Muscle of leg (tissue), 3 donors: ENCODE measurements at regions not wholly inside any gene's neighbourhood (a gene's known extent, or its start where the extent isn't known, plus 50 kb on each side); places are given as distances from the start of the nearest gene placed in this dataset.
"Not testable (repeated sequence)": the region's sequence is repeated elsewhere in the genome, so short reads cannot be mapped to it uniquely, and the experiment has no call there.

ENCODE experiments used
- DNase-seq: peaks from one replicate; pipeline ENCODE4 v3.0.0; 2013
- H3K27ac ChIP-seq: one replicate; pipeline ENCODE4 v1.5.1; 2013; ENCODE audit warnings: mild to moderate bottlenecking, low read length, control low read depth
- H3K27me3 ChIP-seq: one replicate; pipeline ENCODE4 v1.6.1; 2013; ENCODE audit warnings: low read length; ENCODE audit not compliant: control insufficient read depth, insufficient read depth
- H3K36me3 ChIP-seq: one replicate; pipeline ENCODE4 v1.6.1; 2013; ENCODE audit warnings: low read length; ENCODE audit not compliant: control insufficient read depth, insufficient read depth
- H3K4me1 ChIP-seq: one replicate; pipeline ENCODE4 v1.6.1; 2013; ENCODE audit warnings: low read length; ENCODE audit not compliant: control insufficient read depth, insufficient read depth
- H3K4me3 ChIP-seq: one replicate; pipeline ENCODE4 v1.5.1; 2013; ENCODE audit warnings: low read length, control low read depth
- H3K9me3 ChIP-seq: replicated peaks from 2 replicates; pipeline ENCODE4 v1.6.1; 2013; ENCODE audit warnings: low read depth, low read length; ENCODE audit not compliant: control insufficient read depth
- WGBS: methylation state at CpG from one replicate; pipeline ENCODE4 v1.1.5; 2013; ENCODE audit warnings: missing lambda C conversion rate; ENCODE audit not compliant: insufficient coverage; 5-methylcytosine and 5-hydroxymethylcytosine counted together

DNA sequence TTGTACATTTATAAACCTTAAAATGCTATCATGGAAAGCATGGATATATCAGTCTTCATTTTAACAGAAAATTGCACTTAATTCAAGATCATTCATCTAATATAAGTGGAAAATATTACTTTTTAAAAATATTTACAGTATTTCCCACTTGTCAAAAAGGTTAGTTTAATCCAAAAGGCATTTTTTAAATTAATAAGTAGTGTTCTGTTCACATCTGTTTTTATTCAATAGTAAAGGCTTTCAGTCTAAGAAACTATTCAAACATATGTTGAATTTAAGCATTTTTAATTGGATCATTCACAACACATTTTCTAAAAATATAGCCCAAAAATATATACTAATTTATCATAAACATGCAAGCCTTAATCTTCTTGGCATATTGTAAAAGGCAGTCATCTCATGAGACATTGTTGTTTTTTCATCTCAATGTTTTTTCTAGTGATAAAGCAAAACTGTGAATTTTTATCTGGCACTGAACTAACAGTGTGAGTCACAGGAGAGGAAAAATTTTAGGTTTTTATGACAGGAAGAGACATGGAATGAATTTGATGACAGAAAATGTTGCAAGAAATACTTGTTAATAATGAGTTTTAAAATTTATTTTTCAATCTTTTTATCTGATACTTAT, 1642.5 kb upstream of the TMEFF2 start:
- H3K4me1 ChIP-seq = no peaks in the 10 kb centered on the region
- H3K36me3 ChIP-seq = no peaks in the 10 kb centered on the region
- no peak overlapping the region for H3K27ac ChIP-seq
- no peaks in the 10 kb centered on the region for H3K9me3 ChIP-seq
- H3K4me3 ChIP-seq = no peak overlapping the region
- DNase-seq = peak; percentile 74
- H3K27me3 ChIP-seq = no peaks in the 10 kb centered on the region

- H3K36me3 ChIP-seq, H3K4me1 ChIP-seq, H3K27me3 ChIP-seq, H3K4me3 ChIP-seq, H3K27ac ChIP-seq, H3K9me3 ChIP-seq: not testable (repeated sequence)
- DNase-seq = peak; percentile 7
- WGBS = 84% methylated on average over 12 of the region's 15 CpGs
Observed at GRCh38 chr2:193836424-193837006, 1641.8 kb upstream of the TMEFF2 start.

- WGBS = no CpG with 5 or more reads among the region's 2 CpGs
- not testable (repeated sequence) for H3K27ac ChIP-seq, H3K4me3 ChIP-seq, H3K4me1 ChIP-seq, H3K9me3 ChIP-seq, H3K36me3 ChIP-seq, DNase-seq, H3K27me3 ChIP-seq
Observed at GRCh38 chr2:193833895-193834294, 1639.2 kb upstream of the TMEFF2 start.

GRCh38 chr2:193824474-193824873, 1629.7 kb upstream of the TMEFF2 start:
- no peak overlapping the region for H3K4me3 ChIP-seq
- no peaks in the 10 kb centered on the region for H3K36me3 ChIP-seq
- H3K4me1 ChIP-seq = no peaks in the 10 kb centered on the region
- WGBS = no CpG with 5 or more reads among the region's 1 CpG
- H3K27ac ChIP-seq = no peak overlapping the region
- H3K9me3 ChIP-seq = peaks cover 13% of the 10 kb centered on the region
- no peak for DNase-seq
- H3K27me3 ChIP-seq = no peaks in the 10 kb centered on the region

DNA sequence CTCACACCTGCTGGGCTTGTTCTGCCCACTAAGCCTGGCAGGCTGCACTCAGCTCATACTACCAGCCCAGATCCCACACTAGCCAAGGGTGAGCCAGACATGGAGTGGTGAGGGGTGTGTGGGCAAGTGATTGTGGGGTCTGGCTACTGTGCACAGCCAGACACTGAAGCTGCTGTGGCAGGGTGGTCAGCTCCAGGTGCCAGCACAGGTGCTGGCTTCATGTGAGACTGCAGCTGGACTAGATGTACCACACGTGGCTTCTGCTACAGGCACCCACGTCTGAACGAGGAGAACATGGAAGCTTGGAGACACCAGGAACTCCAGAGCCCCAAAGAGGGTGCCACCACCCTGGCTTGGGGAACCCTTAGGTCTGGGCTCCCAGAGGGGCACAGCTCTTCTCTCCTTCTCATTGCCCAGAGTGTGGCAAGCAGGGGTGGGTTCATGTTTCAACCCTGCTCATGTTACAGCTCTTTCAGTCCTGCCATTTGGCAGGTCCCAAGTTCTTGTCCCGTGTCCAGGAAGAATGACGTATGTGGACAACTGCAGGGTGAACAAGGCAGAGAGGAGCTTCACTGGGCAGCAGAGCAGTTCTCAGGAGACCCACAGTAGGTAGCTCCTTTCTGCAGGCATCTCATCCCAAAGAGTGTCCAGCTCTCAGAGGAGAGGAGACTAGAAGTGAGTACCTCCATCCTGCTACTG, 1624.2 kb upstream of the TMEFF2 start:
- DNase-seq = peak; percentile 23
- no peaks in the 10 kb centered on the region for H3K36me3 ChIP-seq
- 79% methylated on average over 3 of the region's 5 CpGs for WGBS

DNA sequence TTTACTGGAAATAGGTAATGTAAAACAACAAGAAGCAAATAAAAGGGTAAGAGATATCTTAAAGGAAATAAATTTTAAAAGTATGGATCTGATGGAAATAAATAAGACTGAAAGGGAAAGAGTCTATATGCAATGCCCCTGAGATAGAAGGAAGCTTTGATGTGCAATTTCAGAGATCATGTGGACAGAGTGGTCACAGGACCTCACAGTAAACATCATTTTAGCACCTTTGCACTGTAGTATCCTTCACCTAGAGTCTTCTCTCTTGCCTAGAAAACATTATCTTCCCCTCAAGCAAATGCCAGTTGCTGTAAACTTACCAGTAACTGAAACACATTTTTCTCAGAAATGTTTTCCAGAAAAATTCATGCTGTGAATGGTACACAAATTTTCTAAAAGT, 1621.3 kb upstream of the TMEFF2 start:
- H3K9me3 ChIP-seq = peaks cover 8% of the 10 kb centered on the region
- H3K4me1 ChIP-seq = peaks cover 2% of the 10 kb centered on the region
- no peaks in the 10 kb centered on the region for H3K36me3 ChIP-seq
- no peak for DNase-seq
- H3K4me3 ChIP-seq = no peak overlapping the region
- H3K27me3 ChIP-seq = no peaks in the 10 kb centered on the region
- no peak overlapping the region for H3K27ac ChIP-seq

More for the DNA sequence above, 1624.2 kb upstream of the TMEFF2 start:
- Histone ChIP-seq H3K4me1 (peaks cover 2% of the 10 kb centered on the region), H3K9me3 (peaks cover 17% of the 10 kb centered on the region), H3K27me3 (no peaks in the 10 kb centered on the region), H3K27ac (no peak overlapping the region), H3K4me3 (no peak overlapping the region)

GRCh38 chr2:193810533-193810932, 1615.8 kb upstream of the TMEFF2 start:
- Histone ChIP-seq H3K4me3 (no peak overlapping the region), H3K4me1 (no peaks in the 10 kb centered on the region), H3K36me3 (no peaks in the 10 kb centered on the region), H3K27me3 (no peaks in the 10 kb centered on the region), H3K27ac (no peak overlapping the region), H3K9me3 (no peaks in the 10 kb centered on the region)
- WGBS = no CpG with 5 or more reads among the region's 3 CpGs
- DNase-seq = no peak

DNA sequence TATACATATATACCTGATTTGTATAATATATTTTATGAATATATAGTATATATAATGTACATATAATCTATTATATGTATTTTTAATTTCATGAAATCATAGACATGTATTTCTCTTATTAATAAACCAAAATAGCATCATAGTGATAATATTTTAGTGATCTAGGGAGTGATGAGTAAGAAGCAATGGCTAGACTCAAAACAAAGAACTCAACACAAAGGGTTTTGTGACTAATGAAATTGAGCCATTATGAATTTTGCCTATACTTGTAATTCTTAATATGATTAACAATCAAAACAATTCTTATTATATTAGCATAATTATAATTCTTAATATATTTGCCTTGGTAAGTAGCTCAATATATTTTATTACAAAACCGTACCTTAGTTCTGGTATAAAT, 1614.1 kb upstream of the TMEFF2 start:
- Histone ChIP-seq H3K4me3 (no peak overlapping the region), H3K36me3 (no peaks in the 10 kb centered on the region), H3K27ac (no peak overlapping the region), H3K9me3 (no peaks in the 10 kb centered on the region), H3K4me1 (no peaks in the 10 kb centered on the region), H3K27me3 (no peaks in the 10 kb centered on the region)
- WGBS = no CpG with 5 or more reads among the region's 1 CpG
- no peak for DNase-seq

DNA sequence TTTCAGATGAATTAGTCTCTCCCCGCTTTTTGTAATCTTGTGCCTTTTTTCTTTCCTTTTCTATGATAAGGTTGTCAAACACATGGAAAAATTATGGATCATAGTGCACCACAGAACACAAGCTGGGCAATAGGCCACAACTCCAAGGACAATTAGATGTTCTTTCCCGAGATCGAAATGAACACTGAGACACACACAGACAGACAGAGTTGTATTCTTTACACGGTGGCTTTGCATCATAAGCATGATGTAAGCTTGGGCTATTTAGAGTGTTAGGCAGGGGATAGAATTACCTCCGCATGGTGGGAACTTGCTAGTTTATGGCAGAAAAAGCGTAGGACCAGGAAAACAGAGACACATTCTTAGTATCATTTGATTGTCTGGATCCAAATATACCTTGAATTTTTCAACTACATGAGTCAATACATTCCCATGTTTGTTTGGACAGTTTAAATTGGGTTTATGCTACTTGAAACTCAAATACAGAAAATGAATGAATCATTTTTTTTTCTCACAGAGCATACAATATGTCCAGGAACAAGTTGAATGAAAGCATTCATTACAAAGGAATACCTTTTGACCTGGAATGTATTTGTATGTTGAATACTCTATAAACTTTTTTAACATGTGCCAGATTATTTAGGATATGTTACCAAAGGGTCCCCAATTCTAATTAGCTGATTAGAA, 1611.5 kb upstream of the TMEFF2 start:
- Histone ChIP-seq H3K36me3 (no peaks in the 10 kb centered on the region), H3K27ac (no peak overlapping the region), H3K4me3 (no peak overlapping the region), H3K27me3 (no peaks in the 10 kb centered on the region), H3K4me1 (no peaks in the 10 kb centered on the region), H3K9me3 (no peaks in the 10 kb centered on the region)
- 75% methylated on average over 1 of the region's 6 CpGs for WGBS
- peak; percentile 4 for DNase-seq

DNA sequence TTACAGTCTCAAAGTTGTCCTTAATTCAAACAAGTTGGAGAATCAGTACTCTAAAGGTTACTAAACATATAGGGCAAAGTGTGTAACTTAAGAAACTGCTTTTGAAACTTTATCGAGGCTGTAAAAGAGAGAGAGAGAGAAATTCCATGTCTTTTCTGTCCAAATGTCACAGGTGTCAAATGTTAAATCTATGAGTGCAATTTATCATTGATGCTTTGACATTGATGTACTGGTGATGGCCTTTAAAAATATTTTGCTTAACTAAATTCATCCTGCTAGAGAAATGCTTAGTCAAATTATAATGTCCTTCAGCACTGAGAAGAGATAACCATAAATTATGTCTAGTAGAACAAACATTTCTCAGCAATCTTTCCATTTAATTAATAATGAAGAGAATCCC, 1602.1 kb upstream of the TMEFF2 start:
- Histone ChIP-seq H3K9me3 (no peaks in the 10 kb centered on the region), H3K4me1 (no peaks in the 10 kb centered on the region), H3K36me3 (no peaks in the 10 kb centered on the region), H3K27ac (no peak overlapping the region), H3K4me3 (no peak overlapping the region), H3K27me3 (no peaks in the 10 kb centered on the region)
- DNase-seq = no peak
- WGBS = no CpG with 5 or more reads among the region's 1 CpG
